Gastrocnemius medialis (tissue), 4 donors: ENCODE measurements at regions not wholly inside any gene's neighbourhood (a gene's known extent, or its start where the extent isn't known, plus 50 kb on each side); places are given as distances from the start of the nearest gene placed in this dataset.

Experiments used
- CTCF ChIP-seq, 5 experiments: fragments of 450-650 bp in 3 of 5; fragments of 200-600 bp in 2 of 5; sonication (generic) in 2 of 5; IDR thresholded peaks in 4 of 5; conservative IDR thresholded peaks in 1 of 5; 1 replicate in 4 of 5; 2 replicates in 1 of 5; pipeline ENCODE4 v1.5.1; 2016 to 2019; ENCODE audit warnings: antibody characterized with exemption in 5 of 5, mild to moderate bottlenecking in 3 of 5, moderate library complexity in 3 of 5
- POLR2A ChIP-seq, 2 donors: fragments of 450-650 bp; IDR thresholded peaks; one replicate each; pipeline ENCODE4 v1.6.1; 2017; ENCODE audit warnings: antibody characterized with exemption in 2 of 2, mild to moderate bottlenecking in 2 of 2, moderate library complexity in 2 of 2

- TF ChIP-seq CTCF (IDR thresholded peaks at IDR 0.05 in 4 of 5, conservative IDR thresholded peaks at IDR 0.05 in 1 of 5) (no peak), POLR2A (IDR thresholded peaks at IDR 0.05) (no peak)
Observed at GRCh38 chr2:215737477-215737876, 275.9 kb downstream of the MREG start.
